ENCODE measurements at regions not wholly inside any gene's neighbourhood (a gene's known extent, or its start where the extent isn't known, plus 50 kb on each side); places are given as distances from the start of the nearest gene placed in this dataset.
"Not testable (repeated sequence)": the region's sequence is repeated elsewhere in the genome, so short reads cannot be mapped to it uniquely, and the experiment has no call there.

- ATAC-seq; DNase-seq (ENCODE audit: low spot score): not testable (repeated sequence)
Measured at GRCh38 chr15:84094720-84095119, 140.9 kb upstream of the GOLGA6L4 start.

- not testable (repeated sequence) for DNase-seq (ENCODE audit: low spot score); ATAC-seq
Measured at GRCh38 chr15:84097053-84097452, 138.5 kb upstream of the GOLGA6L4 start.

GRCh38 chr15:84098604-84099003 lies 137.0 kb upstream of the GOLGA6L4 start:
- no peak for DNase-seq (ENCODE audit: low spot score)
- ATAC-seq = no peak

GRCh38 chr15:84099181-84099580 lies 136.4 kb upstream of the GOLGA6L4 start:
- ATAC-seq (no peak), DNase-seq (ENCODE audit: low spot score) (no peak)

- DNase-seq (ENCODE audit: low spot score) (no peak), ATAC-seq (no peak)
Measured at GRCh38 chr15:84103345-84103744, 132.2 kb upstream of the GOLGA6L4 start.

GRCh38 chr15:84104853-84105252 lies 130.7 kb upstream of the GOLGA6L4 start:
- ATAC-seq (no peak), DNase-seq (ENCODE audit: low spot score) (no peak)

GRCh38 chr15:84108728-84109127 lies 126.8 kb upstream of the GOLGA6L4 start:
- no peak for DNase-seq (ENCODE audit: low spot score)

GRCh38 chr15:84111575-84111974 lies 124.0 kb upstream of the GOLGA6L4 start:
- ATAC-seq (no peak), DNase-seq (ENCODE audit: low spot score) (no peak)

More at GRCh38 chr15:84108728-84109127, 126.8 kb upstream of the GOLGA6L4 start:
- ATAC-seq = no peak

- DNase-seq (ENCODE audit: low spot score) = no peak
- ATAC-seq = no peak
Measured at GRCh38 chr15:84112025-84112424, 123.5 kb upstream of the GOLGA6L4 start.

- no peak for ATAC-seq
Measured at GRCh38 chr15:84113919-84114318, 121.7 kb upstream of the GOLGA6L4 start.

GRCh38 chr15:84114680-84115079 lies 120.9 kb upstream of the GOLGA6L4 start:
- DNase-seq (ENCODE audit: low spot score); ATAC-seq: not testable (repeated sequence)

More at GRCh38 chr15:84113919-84114318, 121.7 kb upstream of the GOLGA6L4 start:
- no peak for DNase-seq (ENCODE audit: low spot score)

GRCh38 chr15:84119351-84119750 lies 116.2 kb upstream of the GOLGA6L4 start:
- not testable (repeated sequence) for DNase-seq (ENCODE audit: low spot score)
- ATAC-seq = peak; percentile 26

- not testable (repeated sequence) for ATAC-seq; DNase-seq (ENCODE audit: low spot score)
Measured at GRCh38 chr15:84120903-84121302, 114.7 kb upstream of the GOLGA6L4 start.

- ATAC-seq; DNase-seq (ENCODE audit: low spot score): not testable (repeated sequence)
Measured at GRCh38 chr15:84128706-84129105, 106.9 kb upstream of the GOLGA6L4 start.

GRCh38 chr15:84130098-84130831 lies 105.3 kb upstream of the GOLGA6L4 start:
- not testable (repeated sequence) for ATAC-seq; DNase-seq (ENCODE audit: low spot score)

GRCh38 chr15:84135931-84136456 lies 99.6 kb upstream of the GOLGA6L4 start:
- ATAC-seq; DNase-seq (ENCODE audit: low spot score): not testable (repeated sequence)

- DNase-seq (ENCODE audit: low spot score) (peak; percentile 81), ATAC-seq (peak; percentile 100)
Measured at GRCh38 chr15:84142888-84143337, 92.7 kb upstream of the GOLGA6L4 start.

GRCh38 chr15:84143753-84144314 lies 91.7 kb upstream of the GOLGA6L4 start:
- DNase-seq (ENCODE audit: low spot score) = no peak
- no peak for ATAC-seq

GRCh38 chr15:84144946-84145345 lies 90.6 kb upstream of the GOLGA6L4 start:
- not testable (repeated sequence) for DNase-seq (ENCODE audit: low spot score); ATAC-seq

- DNase-seq (ENCODE audit: low spot score); ATAC-seq: not testable (repeated sequence)
Measured at GRCh38 chr15:84146299-84146698, 89.3 kb upstream of the GOLGA6L4 start.

GRCh38 chr15:84147307-84147706 lies 88.3 kb upstream of the GOLGA6L4 start:
- DNase-seq (ENCODE audit: low spot score); ATAC-seq: not testable (repeated sequence)

All from left lobe of liver (tissue), 2 donors.